Osteoblast (primary cell): ENCODE measurements at regions not wholly inside any gene's neighbourhood (a gene's known extent, or its start where the extent isn't known, plus 50 kb on each side); places are given as distances from the start of the nearest gene placed in this dataset.
"Not testable (repeated sequence)": the region's sequence is repeated elsewhere in the genome, so short reads cannot be mapped to it uniquely, and the experiment has no call there.

ENCODE experiments used
- DNase-seq: peaks from one replicate; pipeline ENCODE4 v3.0.0; 2011; ENCODE audit warnings: low spot score, mixed read lengths; ENCODE audit not compliant: insufficient read length; ENCODE audit errors: missing footprints
- H2AFZ ChIP-seq: 2 replicates; pipeline ENCODE4 v1.6.0; 2011; ENCODE audit warnings: mild to moderate bottlenecking, low read length
- H3K27ac ChIP-seq: 2 replicates; pipeline ENCODE4 v1.5.1; 2011; ENCODE audit warnings: mild to moderate bottlenecking, low read depth, low read length, moderate library complexity
- H3K27me3 ChIP-seq: 2 replicates; pipeline ENCODE4 v1.6.0; 2012; ENCODE audit warnings: mild to moderate bottlenecking, control low read depth, inconsistent platforms, low read length, moderate library complexity; ENCODE audit not compliant: insufficient read depth
- H3K36me3 ChIP-seq: 2 replicates; pipeline ENCODE4 v1.5.1; 2011; ENCODE audit warnings: mild to moderate bottlenecking, low read length, control low read depth, moderate library complexity; ENCODE audit not compliant: insufficient read depth
- H3K4me1 ChIP-seq: 2 replicates; pipeline ENCODE4 v1.5.1; 2011; ENCODE audit warnings: mild to moderate bottlenecking, low read length, control low read depth, moderate library complexity; ENCODE audit not compliant: insufficient read depth
- H3K4me2 ChIP-seq: 2 replicates; pipeline ENCODE4 v1.6.0; 2011; ENCODE audit warnings: mild to moderate bottlenecking, low read length; ENCODE audit not compliant: insufficient read depth
- H3K4me3 ChIP-seq: fragments of 200-600 bp; sonication (generic); 3 replicates; pipeline ENCODE4 v1.5.1; 2012; ENCODE audit warnings: mild to moderate bottlenecking, low read length, inconsistent platforms; ENCODE audit not compliant: insufficient read depth
- H3K79me2 ChIP-seq: 2 replicates; pipeline ENCODE4 v1.6.0; 2012; ENCODE audit warnings: mild to moderate bottlenecking, low read length, control low read depth, inconsistent platforms; ENCODE audit not compliant: insufficient read depth
- H3K9me3 ChIP-seq: 2 replicates; pipeline ENCODE4 v1.5.1; 2011; ENCODE audit warnings: low read depth, low read length, control low read depth
- H4K20me1 ChIP-seq: 2 replicates; pipeline ENCODE4 v1.6.0; 2012; ENCODE audit warnings: mild to moderate bottlenecking, low read length, control low read depth; ENCODE audit not compliant: insufficient read depth
- CTCF ChIP-seq: IDR thresholded peaks from 2 replicates; pipeline ENCODE4 v1.5.1; 2011; ENCODE audit warnings: mild to moderate bottlenecking, low read depth, low read length, moderate library complexity; ENCODE audit errors: extremely low read depth

DNA sequence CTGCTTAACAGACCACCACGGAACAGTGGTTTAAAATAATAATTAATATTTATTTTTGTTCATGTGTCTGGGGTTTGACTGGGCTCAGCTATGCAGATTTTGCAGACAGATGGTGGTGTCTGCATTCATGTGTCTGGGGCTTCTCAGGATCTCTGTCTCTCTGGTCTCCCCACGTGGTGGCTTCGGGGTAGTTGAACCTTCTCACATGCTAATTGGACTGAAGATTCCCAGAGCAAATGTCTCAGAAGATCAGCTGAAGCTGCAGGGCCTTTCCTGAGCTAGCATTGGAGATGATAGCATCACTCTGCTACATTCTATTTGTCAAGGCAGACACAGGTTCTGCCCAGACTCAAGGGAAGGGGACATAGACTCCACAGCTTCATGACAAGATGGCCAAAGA lies 109.1 kb upstream of the DNAH14 start:
- TF ChIP-seq CTCF: no peak
- Histone ChIP-seq H3K4me2 (no peak overlapping the region), H3K4me3 (no peak overlapping the region), H3K27ac (no peak overlapping the region), H4K20me1 (no peaks in the 10 kb centered on the region), H3K79me2 (no peaks in the 10 kb centered on the region), H3K4me1 (no peaks in the 10 kb centered on the region), H3K36me3 (no peaks in the 10 kb centered on the region), H2AFZ (no peak overlapping the region), H3K27me3 (no peaks in the 10 kb centered on the region), H3K9me3 (no peaks in the 10 kb centered on the region)
- no peak for DNase-seq

- not testable (repeated sequence) for DNase-seq, H3K4me3 ChIP-seq, H4K20me1 ChIP-seq, H3K4me1 ChIP-seq, H3K79me2 ChIP-seq, H2AFZ ChIP-seq, H3K9me3 ChIP-seq, H3K36me3 ChIP-seq, H3K4me2 ChIP-seq, H3K27me3 ChIP-seq, H3K27ac ChIP-seq
These were observed 107.7 kb upstream of the DNAH14 start for GRCh38 chr1:224821751-224822150.

GRCh38 chr1:224825525-224826000 lies 103.9 kb upstream of the DNAH14 start:
- Histone ChIP-seq H3K27me3 (peaks cover 7% of the 10 kb centered on the region), H3K4me2 (no peak overlapping the region), H3K4me1 (peaks cover 5% of the 10 kb centered on the region), H2AFZ (no peak overlapping the region), H3K9me3 (no peaks in the 10 kb centered on the region), H3K27ac (no peak overlapping the region), H3K4me3 (no peak overlapping the region), H3K79me2 (no peaks in the 10 kb centered on the region), H3K36me3 (no peaks in the 10 kb centered on the region), H4K20me1 (no peaks in the 10 kb centered on the region)
- no peak for TF ChIP-seq CTCF
- DNase-seq: no peak

GRCh38 chr1:224828691-224829090 lies 100.8 kb upstream of the DNAH14 start:
- DNase-seq: no peak

More at GRCh38 chr1:224828691-224829090, 100.8 kb upstream of the DNAH14 start:
- Histone ChIP-seq H3K36me3 (no peaks in the 10 kb centered on the region), H3K4me2 (no peak overlapping the region), H3K9me3 (no peaks in the 10 kb centered on the region), H4K20me1 (no peaks in the 10 kb centered on the region), H3K79me2 (no peaks in the 10 kb centered on the region), H3K27ac (no peak overlapping the region), H3K4me1 (peaks cover 5% of the 10 kb centered on the region), H2AFZ (no peak overlapping the region), H3K27me3 (peaks cover 10% of the 10 kb centered on the region), H3K4me3 (no peak overlapping the region)
- TF ChIP-seq CTCF: no peak
